Forelimb muscle (tissue), 1 donor: ENCODE measurements at regions not wholly inside any gene's neighbourhood (a gene's known extent, or its start where the extent isn't known, plus 50 kb on each side); places are given as distances from the start of the nearest gene placed in this dataset.
A peak's percentile ranks its signal among the peaks of the same experiment; 100 is the strongest.
"Not testable (repeated sequence)": the region's sequence is repeated elsewhere in the genome, so short reads cannot be mapped to it uniquely, and the experiment has no call there.

Experiments
- DNase-seq: peaks from one replicate; pipeline ENCODE4 v3.0.0-alpha.2; 2013; ENCODE audit warnings: low read depth

DNA sequence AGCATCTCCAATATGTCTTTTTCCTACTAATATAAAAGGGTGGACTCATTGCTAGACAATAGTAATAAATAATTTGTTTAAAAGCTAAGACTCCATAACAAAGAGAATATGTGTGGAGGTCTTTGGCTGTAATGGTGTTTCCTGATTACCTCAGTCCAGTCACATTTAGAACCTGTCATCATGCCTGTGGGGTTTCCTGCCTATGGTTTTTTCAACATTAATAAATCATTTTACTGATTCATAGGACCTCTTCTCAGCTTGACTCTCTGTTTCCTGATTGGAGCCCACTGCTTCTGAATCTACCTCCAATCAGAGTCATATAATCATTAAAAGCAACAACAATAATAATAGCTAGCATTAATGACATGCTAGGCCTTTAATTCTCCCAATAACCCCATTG lies 52.4 kb upstream of the GNAI1 start:
- DNase-seq = no peak

DNA sequence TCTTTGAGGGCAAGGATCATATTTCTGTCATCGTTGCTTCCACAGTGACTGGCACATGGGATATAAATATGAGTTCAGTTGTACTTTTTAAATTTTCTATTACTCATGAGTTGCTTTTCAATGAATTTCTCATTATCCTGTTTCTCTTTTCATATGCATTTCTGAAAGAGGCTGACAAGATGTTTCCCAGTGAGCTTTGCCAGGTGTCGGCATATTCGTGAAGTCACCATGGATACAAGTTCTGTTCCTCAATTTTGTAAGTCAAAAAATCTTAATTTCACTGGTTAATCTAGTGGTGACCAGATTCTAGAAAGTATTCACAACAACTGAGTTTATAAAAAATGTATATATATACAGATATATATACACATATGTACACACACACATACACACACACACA lies 55.7 kb upstream of the GNAI1 start:
- DNase-seq = no peak

DNA sequence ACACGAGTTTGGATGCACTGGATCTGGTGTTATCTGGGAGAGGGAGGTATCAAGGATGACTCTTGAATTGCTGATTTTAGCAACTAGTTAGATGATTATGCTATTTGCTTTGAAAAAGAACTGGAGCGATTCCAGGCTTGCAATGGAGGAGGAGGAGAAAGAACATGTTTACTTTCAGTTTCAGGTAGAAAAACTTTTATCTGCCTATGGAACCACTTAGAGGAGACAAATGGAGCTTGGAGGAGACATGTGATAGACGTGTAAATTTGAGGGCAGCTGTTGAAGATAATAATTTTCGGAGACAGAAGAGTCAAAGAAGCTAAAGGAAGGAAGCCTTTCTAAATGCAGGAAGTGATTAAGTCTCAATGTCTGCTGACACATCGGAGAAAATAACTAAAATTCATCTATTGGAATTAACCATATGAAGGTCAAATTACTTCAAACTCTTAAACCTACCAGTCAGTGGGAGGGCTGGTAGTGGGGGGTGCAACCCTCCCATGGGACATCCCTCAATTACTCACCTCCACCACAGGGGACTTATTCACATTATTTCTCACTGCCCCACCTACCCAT lies 56.4 kb upstream of the GNAI1 start:
- no peak for DNase-seq

DNA sequence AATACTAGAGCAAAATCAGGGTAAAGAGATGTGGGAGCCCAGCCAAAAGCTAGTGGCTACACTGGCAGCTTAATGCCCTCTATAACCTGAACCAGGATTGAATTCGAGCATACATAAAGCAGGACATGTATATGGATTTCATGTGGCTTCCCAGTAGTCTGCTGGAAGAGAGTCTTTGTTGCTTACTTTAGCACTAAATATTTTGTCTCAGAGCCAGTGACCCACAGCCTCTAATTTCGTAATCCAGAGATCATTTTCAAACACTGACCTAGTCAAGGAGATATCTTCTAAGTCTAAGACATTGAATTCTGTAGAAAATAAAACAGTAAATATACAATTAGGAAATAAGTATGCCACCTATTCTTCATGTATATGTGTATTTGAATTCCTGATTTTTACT lies 64.2 kb upstream of the GNAI1 start:
- no peak for DNase-seq

- DNase-seq = no peak
Observed at GRCh38 chr7:80066639-80067038, 68.0 kb upstream of the GNAI1 start.

DNA sequence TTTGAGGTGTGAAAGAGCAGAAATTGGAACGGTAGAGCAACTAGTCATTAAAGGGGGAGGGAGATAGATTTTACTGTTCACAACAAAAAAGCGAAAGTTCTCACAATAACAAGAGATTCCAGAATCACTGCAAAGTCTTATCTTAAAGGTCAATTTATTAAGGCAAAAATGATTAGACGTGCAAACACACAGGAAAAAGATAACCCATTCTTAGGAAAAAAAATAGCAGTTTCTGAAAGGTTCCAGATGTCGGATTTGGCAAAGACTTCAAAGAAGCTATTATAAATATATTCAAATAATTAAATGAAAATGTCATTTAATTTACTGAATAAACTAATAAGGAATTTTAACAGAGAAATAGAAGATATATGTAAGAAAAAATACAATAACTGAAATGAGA lies 70.8 kb upstream of the GNAI1 start:
- no peak for DNase-seq

DNA sequence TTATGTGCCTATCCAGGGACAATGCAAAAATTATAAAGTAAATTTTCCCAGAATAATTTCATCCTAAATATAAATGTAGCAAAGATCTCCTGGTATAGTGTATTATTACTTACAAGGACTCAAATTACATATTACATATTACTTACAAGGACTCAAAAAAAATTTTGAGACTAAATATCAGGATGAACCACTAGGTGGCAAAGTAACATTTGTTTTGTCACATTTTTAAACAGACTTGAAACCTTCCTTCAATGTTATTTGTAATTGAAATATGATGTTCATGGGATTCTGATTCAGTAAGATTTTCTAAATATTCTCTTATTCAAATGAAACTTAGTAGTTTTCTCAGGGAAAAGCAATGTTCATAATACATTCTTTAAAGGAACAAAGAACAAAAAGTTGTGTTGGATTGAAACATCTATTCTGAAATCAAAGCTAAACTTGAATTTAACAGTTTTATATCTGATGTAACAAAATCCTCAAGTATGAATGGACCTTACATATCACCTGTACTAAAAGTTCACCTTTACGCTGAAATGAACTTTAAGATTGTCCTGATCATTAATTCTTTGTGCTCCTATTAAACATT lies 74.3 kb upstream of the GNAI1 start:
- peak; percentile 44 for DNase-seq

DNA sequence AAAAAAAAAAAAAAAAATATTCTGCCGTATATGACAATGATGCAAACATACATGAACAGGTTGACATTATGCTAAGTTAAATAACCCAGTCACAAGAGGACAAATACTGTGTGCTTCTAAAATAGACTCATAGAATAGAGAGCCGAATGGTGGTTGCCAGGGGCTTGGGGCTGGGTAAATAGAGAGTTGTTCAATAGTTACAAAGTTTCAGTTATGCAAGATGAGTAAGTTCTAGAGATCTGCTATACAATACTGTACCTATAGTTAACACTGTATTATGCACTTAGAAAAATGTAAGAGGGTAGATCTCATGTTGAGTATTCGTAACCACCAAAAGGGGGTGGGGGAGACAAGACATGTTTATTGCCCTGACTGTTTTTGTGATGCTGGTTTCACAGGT lies 77.1 kb upstream of the GNAI1 start:
- no peak for DNase-seq

DNA sequence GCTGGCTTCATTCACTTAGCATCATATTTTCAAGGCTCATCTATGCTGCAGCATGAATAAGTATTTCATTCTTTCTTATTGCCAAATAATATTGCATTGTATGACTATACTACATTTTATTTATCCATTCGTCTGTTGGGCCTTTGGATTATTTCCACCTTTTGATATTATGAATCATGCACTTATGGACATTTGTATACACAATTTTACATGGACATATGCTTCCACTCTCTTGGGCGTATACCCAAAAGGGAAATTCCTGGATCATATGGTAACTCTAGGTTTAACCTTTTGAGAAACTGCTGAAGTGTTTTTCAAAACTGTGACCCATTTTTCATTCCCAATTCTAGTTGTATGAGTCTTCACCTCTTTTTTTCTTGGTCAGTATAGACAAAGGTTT lies 80.3 kb upstream of the GNAI1 start:
- no peak for DNase-seq

GRCh38 chr7:80053124-80053523 lies 81.5 kb upstream of the GNAI1 start:
- no peak for DNase-seq

DNA sequence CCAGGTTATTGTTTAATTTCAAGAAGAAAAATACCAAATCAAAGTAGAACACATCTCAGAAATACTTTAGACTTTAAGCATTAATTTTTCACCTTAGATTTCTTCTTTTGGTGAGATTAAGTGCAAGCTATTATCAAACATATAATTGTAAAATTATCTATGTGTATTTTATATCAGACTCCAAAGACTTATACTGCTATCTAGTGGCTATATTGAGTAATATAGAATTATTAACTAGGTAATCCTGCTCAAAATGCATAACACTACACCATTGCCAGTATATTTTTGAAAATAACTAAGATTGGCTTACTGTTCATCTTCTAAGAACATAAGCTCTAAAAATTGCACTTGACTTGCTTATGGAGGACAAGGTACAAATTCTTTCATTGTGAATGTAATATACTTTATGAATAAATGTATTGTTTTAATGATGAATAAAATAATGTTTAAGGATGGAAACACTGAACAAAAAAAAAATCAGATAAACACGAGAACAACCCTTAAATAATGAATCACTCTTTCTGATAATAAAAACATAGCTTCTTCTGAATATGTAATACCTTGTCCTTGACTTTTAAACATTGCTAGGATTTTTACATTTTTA lies 86.7 kb upstream of the GNAI1 start:
- DNase-seq = no peak

GRCh38 chr7:80047032-80047431 lies 87.6 kb upstream of the GNAI1 start:
- no peak for DNase-seq

DNA sequence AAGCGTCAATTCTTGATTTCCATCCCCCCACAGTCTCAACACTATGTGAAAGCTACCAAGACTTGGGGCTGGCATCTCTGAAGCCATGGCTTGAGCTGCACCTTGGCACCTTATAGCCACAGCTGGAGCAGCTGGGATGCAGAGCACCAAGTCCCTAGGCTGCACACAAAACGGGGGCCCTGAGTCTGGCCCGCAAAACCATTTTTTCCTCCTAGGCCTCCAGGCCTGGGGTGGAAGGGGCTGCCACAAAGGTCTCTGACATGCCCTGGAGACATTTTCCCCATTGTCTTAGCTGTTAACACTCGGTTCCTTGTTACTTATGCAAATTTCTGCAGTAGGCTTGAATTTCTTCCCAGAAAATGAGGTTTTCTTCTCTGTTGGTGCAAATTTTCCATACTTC lies 89.8 kb upstream of the GNAI1 start:
- DNase-seq = no peak

DNA sequence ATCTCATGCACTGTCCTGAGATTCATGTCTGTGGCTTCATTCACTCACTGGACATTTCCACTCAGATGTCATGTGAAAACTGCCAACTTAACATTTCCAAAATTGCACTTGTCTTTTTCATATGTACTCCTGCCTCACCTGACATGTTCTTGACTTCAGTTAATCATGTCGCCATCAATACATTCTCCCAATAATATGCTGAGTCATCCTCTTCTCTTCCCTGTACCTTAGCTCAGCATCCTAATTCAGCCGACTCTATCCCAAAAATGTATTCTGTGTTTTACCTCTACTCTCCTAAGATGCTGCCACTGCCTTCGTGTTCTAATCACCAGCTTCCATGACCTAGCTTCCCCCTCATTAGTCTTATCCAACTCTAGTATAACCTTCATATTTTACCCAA lies 93.9 kb upstream of the GNAI1 start:
- DNase-seq = no peak

- DNase-seq = no peak
Observed at GRCh38 chr7:80040335-80040734, 94.3 kb upstream of the GNAI1 start.

- DNase-seq = no peak
Observed at GRCh38 chr7:80039251-80039884, 95.3 kb upstream of the GNAI1 start.

GRCh38 chr7:80037689-80038088 lies 96.9 kb upstream of the GNAI1 start:
- no peak for DNase-seq

GRCh38 chr7:80036107-80036506 lies 98.5 kb upstream of the GNAI1 start:
- no peak for DNase-seq

DNA sequence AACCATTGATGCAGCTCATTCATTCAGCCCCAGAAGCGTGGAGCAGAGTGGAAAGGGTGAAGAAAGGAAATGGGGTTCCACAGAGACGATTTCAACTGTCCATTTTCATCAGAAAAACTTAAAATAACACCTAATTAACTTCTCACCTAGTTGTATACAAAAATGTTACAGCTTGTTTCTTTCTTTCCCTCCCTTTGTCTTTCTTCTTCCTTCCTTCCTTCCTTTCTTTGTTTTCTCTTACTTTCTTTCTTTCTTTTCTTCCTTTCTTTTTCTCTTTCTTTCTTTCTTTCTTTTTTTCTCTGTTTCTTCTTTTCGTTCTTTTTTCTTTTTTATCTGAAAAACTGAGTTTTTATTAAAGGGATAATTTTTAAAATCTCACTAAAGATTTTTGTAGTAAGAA lies 105.9 kb upstream of the GNAI1 start:
- DNase-seq = no peak

DNA sequence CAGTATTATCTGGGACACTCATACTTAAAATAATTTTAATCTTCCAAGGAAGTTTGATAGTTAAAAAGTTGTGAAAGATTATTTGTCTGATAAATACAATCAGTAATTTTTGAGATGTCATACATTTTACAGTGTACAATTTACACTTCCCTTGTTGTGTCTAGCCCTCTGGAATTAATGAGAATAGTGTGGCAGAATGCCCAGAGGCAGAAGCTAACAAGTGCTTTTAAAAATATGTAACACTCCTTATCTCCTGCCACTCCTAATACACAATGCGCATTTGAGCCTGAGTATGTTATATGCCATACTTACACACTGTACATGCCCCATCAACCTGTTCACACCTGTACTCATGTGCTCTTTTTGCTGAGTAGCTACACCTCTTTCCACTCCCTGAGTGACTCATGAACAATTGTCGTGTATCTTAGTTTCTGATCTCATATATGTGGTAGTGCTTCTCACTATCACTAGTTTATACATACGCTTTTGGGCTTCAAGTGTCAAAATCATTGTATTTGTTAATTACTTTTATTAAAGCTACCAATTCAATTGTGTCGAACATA lies 106.9 kb upstream of the GNAI1 start:
- DNase-seq = no peak

DNA sequence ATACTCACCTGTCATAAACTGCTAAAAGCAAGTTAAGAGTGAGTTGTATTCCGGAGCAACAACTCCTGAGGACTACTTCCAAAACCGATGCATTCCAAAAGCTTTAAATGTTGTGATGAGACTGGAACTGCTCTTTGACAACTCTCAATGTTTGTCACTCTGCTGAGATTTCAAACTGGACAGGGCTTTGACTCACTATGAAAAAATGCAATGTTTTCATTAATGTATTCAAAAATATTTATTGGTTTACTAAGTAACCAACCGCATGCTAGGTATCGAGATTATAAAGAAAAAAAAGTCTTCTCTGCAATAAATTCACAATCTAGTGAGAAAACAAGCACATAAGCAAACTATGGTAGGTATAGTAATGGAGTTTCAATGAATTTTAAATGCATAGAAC lies 107.9 kb upstream of the GNAI1 start:
- DNase-seq = no peak

- not testable (repeated sequence) for DNase-seq
Observed at GRCh38 chr7:80020277-80020676, 114.4 kb upstream of the GNAI1 start.

- not testable (repeated sequence) for DNase-seq
Observed at GRCh38 chr7:80019809-80020207, 114.8 kb upstream of the GNAI1 start.
